Hindlimb muscle (tissue), 1 donor: ENCODE measurements at regions not wholly inside any gene's neighbourhood (a gene's known extent, or its start where the extent isn't known, plus 50 kb on each side); places are given as distances from the start of the nearest gene placed in this dataset.

Experiments
- DNase-seq: peaks from one replicate; pipeline ENCODE4 v3.0.0-alpha.2; 2013

DNA sequence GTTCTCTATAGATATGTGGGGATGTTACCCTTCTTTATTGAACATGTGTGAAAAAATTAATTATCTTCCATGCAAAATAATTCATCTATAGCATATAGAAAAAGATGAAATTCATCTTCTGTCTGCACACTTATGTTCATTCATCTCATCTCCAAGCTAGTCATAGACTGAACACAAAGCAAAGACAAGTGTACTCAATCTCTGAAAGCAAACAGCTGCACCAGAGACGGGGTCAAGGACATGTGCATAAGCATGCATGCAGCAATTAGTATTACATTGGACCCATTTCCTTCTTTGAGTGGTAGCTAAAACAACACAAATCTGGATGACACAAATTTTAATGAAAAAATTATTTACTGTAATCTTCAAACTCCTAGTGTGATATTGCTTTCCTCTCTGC lies 547.0 kb upstream of the COX7C start:
- DNase-seq = no peak

DNA sequence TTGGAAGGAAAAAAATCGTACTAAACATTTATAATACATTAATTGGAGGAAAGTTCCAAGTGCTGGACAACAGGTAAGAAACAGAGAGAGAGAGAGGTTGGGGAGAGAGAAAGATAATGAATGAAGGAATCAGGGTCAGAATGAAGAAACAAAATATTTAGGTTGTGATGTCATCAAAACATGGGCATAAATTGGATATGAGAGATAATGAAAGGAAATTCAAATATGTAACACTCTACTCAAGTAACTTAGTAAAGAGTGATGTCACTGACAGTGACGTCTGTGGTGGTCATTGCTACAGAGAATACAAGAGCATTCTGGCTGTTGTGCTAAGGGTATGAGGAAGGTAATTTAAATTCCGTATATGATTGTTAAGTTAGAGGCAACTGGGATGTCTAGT lies 543.4 kb upstream of the COX7C start:
- no peak for DNase-seq

DNA sequence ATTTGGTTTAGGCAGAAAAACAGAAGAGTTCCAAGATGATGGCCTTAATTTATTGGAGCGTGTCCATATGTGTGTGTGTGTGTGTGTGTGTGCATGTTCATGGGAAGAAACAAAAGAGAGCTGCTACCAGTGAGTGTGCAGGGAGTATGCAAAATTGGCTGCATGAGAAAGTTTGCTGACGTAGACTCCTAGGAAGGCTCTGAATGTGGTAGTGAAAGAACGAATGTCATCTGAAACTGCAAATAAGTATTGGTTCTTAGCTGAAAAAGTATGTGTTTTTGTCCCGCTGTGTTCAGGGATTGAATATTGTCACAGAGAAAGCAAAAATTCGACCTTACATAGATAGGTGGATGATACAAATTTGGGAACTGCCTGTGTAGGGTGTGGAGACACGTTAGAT lies 542.6 kb upstream of the COX7C start:
- no peak for DNase-seq

DNA sequence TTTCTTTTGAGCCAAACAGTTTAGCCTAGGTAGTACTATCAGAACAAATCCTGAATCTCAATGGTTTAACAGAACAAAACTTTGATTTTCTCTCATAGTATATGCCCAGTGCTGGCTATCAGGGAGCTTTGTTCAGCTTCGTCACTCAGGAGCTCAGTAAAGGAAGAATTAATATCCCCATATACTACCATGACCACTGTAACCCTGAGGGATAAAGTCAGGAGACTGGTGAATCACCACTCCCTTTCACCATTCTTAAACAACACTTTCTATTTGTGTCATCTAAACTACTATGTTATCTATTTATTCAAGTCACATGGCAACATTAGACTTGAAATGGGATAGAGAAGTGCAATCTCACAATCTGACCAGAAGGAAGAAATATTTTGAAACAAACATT lies 522.6 kb upstream of the COX7C start:
- no peak for DNase-seq

DNA sequence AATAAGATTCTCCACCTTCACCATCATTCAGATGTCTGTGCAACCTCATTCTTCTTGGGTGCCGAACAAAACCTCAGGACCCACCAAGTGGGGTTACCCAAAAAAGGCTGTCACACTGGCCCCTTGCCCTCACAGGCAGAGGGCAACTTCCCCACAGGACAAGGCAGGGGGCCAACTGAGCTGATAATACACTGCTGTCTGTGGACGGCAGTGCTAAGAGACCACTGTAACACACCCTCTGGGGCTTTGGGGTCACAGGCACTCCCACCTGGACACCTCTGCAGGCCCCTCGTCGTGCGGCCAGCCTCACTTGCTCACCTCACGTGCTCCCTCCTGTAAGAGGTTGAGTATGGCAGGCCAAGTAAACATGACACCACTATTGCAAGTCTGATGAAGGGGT lies 515.8 kb upstream of the COX7C start:
- no peak for DNase-seq

DNA sequence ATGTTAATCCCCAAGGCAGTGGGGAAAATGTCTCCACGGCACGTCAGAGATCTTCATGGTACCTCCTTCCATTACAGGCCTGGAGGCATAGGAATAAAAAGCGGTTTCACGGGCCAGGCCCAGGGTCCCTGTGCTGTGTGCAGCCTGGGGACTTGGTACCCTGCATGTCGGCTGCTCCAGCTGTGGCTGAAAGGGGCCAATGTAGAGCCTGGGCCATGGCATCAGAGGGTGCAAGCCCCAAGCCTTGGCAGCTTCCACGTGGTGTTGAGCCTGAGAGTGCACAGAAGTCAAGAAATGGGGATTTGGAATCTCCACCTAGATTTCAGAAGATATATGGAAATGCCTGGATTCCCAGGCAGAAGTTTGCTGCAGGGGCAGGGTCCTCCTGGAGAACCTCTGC lies 508.9 kb upstream of the COX7C start:
- DNase-seq = no peak

DNA sequence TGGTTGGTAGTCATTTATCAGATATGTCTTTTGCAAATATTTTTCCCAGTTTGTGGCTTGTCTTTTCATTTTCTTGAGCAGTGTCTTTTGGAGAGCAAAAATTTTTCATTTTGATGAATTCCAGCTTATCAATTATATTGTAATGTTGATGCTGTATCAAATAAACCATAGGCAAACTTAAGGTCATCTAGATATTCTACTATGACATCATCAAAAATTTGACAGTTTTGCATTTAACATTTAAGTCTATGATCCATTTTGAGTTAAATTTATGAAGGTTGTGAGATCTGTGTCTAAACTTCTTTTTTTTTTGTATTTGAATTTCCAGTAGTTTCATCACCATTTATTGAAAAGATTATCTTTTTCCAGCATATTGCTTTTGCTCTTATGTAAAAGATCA lies 505.5 kb upstream of the COX7C start:
- DNase-seq = no peak

DNA sequence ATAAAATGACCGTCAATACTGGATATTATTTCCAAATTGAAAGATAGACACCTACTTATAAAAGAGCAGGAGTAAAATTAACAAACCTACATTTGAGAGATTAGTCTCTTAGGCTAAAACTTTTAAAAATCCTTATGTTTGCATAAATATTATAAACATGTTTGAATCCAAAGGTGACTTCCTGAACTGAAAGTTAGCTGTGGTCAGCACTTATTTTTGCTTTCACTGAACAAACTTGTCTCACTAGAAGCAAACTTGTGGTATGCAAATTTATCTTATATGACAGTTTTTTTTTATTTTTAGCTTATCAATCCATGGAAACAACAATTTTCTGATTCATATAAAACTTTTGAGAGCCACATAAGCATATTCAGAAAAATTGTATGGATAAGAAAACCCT lies 502.6 kb upstream of the COX7C start:
- DNase-seq = no peak

DNA sequence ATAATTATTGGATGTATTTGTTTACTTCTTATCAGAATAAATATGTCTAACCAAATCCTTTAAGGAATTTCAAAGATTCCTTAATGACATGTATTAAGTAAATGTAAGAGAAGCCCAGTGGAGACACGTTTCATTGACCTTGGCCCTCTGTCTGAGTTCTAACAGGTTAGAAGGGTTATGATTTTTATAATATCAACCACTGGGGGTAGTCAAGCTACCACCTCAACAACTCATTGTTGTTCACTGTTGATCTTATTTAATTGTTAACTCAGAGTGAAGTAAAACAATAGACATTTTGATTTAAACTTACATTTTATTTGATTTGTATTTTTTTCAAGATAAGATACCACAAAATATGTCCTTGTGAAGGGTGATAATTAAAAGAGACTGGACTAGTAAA lies 499.2 kb upstream of the COX7C start:
- no peak for DNase-seq

DNA sequence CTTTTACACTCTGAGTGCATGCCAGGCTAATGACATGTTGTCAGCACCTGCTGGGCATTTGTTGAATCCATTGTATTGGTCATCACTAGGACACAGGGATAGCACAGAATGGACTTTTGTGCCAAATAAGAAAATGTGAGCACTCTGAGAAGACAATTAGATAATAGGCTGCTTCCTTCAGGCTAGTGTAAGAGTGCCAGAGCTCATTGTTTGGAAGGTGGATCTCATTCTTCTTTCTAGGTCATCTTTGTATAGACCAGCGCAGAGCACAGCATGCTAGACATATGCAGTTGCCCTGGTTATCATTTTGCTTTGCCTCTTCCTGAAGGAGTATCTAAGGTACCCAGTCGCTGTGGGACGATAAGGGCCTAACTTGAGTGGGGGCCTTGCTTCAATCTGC lies 493.4 kb upstream of the COX7C start:
- DNase-seq = no peak

DNA sequence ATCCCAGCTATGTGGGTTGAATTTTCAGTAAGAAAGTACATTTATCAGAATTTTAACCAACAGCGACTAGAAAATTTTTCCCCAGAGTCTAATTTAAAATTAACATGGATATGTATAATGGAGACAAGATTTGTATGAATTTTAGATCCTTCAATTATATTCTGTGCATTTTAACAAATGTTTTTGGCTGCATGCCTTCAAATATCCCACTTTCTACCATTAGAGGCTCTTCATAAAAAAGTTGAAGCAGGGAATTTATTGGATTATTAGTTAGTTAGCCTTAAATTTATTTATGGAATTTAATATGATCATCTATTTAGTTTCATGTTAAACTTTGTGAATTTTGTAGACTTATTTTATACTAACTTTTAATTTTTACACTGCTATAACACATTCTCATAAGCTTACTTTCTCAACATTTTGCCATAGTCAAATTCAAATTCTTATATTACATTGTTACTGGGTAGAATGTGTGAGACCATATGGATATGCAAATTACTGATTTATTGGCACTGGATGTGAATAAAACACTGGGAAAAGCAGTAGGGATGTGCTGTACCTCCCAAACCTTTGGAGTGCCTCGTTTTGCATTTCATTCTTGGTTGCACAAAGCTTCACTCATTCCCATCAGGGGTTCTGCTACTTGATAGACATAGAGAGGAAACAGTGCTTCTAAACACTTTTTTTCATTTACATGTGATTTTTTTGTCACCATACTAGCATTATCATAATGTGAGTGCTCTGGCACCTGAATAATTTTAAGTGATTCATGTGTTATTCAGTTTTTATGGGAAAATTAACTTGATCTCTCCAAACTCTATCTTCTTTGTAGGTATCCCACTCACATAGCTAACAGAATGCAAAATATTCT lies 491.8 kb upstream of the COX7C start:
- no peak for DNase-seq

DNA sequence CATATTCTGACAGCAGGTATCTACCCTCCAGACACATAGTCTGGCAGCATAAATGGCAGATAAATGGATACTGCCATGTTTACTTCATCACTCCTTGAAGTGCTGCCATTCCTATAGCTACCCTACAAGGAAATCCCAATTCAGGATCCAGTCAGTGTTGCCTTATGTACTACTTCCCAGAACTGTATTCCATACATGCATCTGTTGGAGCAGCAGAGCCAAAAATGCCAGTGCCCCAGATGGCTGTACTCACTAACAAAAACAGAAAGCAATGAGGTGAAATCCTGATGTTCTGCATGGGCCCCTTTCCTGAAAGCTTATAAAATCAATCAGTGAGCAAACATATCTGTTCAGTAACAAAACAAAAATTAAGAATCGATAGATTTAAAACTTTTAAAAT lies 490.0 kb upstream of the COX7C start:
- DNase-seq = no peak

DNA sequence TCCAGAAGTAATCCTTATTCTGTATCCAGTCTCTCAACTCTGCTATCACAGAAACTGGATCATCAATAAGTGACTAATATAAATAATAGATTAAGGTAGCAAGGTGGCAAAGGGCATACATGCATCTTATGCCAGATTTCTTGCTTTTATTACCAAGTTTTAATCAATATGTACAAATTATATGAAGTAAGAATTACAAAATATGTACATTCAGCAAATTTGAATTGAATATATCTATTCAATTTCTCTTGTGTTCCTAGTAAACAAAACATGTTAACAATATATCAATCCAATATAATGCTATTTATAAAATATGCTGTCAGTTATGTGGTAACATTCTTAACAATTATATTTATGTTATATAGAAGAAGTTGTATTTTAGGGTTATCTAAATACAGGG lies 488.7 kb upstream of the COX7C start:
- DNase-seq = no peak

DNA sequence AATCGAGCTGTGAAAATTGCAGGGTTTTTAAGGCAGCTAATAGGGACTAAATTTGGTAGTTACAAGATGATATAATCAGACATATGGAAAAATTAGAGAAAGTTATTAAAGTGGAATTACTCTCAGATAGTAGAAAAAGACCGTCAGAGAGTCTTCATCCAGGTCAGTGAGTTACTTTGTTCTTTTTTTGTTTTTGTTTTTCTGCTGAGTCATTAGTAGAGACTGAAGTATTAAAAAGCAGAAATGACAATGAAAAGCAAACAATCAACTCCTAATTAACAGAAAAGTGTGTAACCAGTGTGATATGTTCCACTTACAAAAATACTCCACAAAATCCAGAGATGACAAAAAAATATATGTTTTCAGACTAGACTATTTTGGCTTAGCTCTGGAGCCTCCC lies 480.4 kb upstream of the COX7C start:
- DNase-seq = no peak

DNA sequence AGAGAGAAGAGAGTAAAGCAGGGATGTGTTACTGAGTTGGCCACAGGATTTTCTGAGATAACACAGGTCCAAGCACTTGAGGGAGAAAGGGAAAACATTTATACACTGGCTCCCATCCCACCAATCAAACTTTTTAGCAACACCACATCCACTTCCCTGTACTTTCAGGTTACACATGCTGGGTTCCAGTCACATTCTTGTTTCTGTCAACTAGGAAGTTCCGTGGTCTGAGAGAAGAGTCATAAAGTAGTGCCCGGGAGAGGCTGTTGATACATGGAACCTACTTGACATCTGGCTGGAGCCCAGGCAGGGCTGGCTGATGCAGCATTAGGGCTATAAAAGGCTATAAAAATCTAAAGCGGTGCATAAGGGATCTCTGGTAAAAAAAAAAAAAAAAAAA lies 473.9 kb upstream of the COX7C start:
- no peak for DNase-seq

DNA sequence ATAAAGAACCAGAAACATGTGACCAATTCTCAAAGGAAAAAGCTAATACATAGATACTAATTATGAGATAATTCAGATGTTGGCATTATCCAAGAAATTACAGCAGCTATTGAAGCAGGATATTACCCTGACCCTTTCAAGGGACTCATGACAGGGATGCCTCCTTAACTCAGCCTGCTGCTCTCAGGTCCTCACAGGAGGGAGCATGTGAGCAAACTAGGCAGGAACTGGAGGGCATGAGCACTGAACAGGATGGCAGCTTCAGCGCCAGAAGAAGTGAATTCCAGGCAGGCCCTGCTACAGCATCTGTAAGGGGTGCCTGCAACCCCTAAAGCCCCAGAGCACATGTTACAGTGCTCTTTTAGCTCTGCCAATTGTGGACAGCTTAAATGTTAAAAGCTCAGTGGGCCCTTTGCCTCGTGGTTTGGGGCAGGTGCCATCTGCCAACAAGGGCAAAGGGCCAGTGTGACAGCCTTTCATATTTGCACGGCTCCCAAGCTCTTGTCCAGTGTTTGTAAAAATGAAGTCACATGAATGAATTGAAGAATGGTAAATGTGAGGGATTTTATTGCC lies 464.7 kb upstream of the COX7C start:
- no peak for DNase-seq

DNA sequence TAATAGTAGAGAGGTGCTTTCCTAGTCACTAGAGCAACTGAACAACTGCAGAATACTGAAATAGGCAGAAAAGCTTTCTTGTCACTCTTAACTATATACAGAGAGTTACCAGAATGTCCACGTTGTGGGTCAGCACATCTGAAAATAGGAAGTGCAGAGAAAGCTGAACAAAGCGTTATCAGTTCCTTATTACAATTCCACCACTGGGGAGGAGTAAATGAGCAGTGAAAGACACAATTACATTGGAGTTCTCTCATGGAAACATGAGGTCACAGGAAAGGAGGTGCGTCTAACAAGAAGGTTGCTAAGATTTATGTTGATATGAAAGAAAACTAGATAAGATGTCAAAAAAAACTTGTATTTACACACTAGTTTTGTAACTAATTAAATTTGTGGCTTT lies 461.9 kb upstream of the COX7C start:
- DNase-seq = no peak

DNA sequence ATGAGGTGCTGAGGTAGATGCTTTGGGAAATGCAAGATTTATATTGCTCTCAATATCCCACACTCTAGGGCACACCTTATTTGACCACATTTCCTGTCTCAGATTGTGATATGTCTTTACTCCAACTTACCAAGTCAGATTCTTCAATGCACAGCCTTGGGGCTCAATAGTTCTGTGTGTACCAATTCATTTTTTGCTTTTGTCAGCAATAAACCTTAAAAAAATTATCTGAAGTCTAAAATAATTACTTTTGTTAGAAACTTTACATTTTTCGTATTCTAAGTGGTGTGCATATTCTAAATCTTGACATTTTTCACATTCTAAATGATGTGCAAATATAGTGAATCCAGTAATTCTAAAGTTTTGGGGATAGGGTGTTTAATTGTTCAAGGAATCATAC lies 447.5 kb upstream of the COX7C start:
- no peak for DNase-seq

DNA sequence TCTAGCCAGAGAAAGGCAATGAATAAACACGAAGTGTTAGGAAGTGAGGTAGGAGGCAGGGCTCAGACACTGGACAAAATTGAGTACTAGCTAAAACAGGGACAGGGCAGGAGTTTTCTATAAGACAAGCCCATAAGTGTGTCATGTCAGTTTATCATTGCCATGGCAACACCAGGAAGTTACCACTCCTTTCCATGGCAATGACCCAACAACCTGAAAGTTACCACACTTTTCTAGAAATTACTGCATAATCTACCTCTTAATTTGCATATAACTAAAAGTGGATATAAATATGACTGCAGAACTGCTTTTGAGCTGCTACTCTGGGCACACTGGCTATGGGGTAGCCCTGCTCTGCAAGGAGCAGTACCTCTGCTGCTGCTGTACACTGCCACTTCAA lies 442.5 kb upstream of the COX7C start:
- DNase-seq = no peak

DNA sequence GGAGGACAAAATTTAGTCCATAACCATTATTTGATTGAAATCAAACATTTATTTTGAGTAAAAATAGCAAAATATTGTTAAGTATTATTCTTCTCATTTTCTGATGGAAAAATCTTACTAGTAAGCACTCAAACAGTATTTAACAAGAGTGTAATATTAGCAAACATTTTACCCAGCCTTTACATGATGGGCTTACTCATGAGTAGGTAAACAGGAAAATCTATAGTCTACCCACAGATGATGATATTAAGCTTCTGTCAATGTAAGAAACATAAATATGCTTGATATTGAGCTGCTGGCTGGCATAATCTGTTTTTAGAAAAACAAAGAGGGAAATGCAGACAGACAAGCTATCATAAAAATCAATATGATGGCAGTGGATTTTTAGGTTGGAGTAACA lies 418.5 kb upstream of the COX7C start:
- no peak for DNase-seq

DNA sequence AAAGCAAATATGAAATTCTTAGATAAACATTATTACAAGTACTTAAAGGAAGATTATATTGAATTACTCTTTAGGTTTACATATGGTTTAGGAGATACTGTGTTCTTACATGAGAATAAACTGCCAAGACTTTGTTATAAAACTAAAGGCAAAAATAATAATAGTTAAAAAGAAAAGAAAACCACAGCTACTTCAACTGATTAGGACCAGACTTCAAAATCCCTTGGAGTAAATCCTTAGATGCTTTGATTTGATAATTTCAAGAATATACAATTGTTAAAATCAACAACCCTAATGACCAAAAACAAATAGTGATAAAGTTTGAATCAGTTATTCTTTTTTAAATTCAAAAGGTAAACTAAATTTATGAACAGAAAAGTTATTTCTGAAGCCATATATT lies 389.6 kb upstream of the COX7C start:
- DNase-seq = no peak

DNA sequence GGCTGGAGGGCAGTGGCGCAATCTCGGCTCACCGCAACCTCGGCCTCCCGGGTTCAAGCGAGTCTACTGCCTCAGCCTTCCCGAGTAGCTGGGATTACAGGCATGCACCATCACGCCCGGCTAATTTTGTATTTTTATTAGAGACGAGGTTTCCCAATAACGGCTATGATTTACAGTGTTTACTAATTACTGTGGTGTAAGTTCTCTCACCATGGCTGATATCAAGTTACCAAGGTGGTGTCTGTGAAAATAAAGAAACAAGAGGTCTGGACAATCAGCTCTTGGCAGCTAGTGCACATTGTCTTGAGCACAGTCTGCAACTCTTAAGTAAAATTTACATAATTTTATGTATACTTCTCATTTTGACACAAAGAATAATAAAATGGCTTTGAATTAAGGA lies 385.5 kb upstream of the COX7C start:
- DNase-seq = no peak

DNA sequence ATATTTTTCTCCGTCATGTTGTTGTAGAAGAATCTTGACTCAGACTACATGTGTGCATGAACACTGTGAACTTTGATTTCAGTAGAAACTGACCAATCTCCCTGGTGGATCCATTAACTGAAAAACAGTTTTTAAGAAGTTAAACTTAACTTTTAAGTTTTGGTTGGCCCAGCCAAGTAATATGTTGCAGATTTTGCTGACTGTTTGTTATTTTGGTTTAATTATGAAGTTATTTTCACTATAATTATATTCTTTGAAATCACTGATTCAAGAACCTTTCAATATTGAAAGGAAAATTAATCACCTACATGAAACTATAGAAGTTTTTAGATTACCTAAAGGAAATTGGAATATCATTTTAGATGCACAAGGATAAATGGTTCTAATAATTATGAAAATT lies 373.6 kb upstream of the COX7C start:
- DNase-seq = no peak

DNA sequence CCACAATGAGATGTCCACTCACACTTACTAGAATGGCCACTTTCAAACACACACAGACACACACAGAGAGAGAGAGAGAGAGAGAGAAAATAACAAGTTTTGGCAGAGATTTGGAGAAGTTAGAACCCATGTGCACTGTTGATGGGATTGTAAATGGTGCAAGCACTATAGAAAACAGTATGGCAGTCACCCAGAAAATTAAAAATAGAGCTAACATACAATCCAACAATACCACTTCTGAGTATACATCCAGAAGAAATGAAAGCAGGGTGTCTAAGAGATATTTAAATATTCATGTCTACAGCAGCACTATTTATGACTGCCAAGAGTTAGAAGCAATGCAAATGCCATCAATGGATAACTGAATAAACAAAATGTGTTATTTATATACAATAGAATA lies 359.9 kb upstream of the COX7C start:
- DNase-seq = no peak
